Stimulated activated CD8-positive, alpha-beta memory T cell treated with anti-CD3 and anti-CD28 coated beads, Interleukin-12 subunit alpha, Interleukin-12 subunit beta, amount 100 ng/mL, for 24 hours (primary cell): ENCODE measurements at regions not wholly inside any gene's neighbourhood (a gene's known extent, or its start where the extent isn't known, plus 50 kb on each side); places are given as distances from the start of the nearest gene placed in this dataset.
A peak's percentile ranks its signal among the peaks of the same experiment; 100 is the strongest.

Source experiments
- DNase-seq: peaks from one replicate; pipeline ENCODE4 v3.0.0-alpha.2; 2020; ENCODE audit errors: extremely low read depth

DNA sequence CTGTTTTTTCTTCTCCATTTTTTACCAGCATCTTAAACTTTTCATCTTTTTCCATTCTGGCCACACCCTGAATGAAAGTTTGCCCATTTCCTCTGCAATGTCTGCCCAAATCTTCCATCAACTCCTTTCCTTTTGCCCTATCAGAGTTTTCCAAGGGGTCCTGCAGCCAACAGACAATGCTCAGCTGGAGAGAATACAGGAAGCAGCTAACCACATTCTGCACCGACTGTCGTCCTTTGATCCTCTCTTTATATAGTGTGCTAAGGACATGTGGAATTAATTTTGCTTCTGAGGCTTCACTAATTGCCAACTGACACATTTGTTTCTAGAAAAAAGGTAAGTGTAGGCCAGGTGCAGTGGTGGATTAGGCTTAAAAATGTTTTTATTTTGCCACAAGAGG lies 50.5 kb upstream of the DLX2 start:
- DNase-seq = no peak

DNA sequence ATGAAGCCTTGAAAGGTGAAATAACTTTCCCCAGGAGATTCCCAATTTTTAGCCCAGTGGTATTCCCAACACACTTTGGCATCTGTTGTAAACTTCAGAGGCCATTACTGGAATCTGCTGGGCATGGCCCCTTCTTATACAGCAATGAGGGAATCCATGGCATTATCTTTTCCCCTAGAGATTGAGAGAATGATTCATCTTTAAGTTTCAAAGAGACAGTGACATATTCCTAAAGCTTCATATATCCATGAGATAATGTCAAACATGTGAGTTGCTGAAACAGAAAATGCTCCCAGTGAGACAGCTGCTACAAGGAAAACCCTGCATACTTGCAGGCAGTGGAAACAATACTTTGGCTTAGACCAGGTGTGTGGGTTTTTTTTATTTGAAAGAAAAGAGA lies 51.1 kb upstream of the DLX2 start:
- DNase-seq = no peak

DNA sequence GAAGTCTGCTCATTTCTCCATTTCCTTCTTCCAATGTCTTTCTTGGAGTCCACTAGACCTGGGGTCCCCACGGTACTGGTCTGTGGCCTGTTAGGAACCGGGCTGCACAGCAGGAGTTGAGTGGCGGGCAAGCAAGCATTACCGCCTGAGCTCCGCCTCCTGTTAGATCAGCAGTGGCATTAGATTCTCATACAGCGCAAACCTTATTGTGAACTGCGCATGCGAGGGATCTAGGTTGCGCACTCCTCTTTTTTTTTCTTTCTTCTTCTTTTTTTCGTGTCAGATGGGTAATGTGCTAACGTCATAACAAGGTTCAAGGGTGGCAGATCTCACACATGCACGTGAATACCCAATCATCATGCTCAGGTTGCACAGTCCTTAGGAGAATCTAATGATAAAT lies 53.1 kb upstream of the DLX2 start:
- DNase-seq = no peak

DNA sequence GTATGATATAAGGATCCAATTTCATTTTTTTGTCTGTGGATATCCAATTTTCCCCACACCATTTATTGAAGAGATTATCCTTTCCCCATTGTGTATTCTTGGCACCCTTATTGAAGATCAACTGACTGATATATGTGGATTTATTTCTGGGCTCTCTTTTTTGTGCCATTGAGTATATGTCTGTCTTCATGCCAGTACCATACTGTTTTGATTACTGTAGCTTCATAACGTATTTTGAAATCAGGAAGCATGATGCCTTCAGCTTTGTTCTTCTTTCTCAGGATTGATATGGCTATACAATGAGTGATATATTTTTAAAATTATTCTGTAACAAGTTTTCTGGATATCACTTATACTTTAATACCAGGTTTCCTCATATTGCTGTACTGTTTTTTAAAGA lies 58.1 kb upstream of the DLX2 start:
- DNase-seq = no peak

DNA sequence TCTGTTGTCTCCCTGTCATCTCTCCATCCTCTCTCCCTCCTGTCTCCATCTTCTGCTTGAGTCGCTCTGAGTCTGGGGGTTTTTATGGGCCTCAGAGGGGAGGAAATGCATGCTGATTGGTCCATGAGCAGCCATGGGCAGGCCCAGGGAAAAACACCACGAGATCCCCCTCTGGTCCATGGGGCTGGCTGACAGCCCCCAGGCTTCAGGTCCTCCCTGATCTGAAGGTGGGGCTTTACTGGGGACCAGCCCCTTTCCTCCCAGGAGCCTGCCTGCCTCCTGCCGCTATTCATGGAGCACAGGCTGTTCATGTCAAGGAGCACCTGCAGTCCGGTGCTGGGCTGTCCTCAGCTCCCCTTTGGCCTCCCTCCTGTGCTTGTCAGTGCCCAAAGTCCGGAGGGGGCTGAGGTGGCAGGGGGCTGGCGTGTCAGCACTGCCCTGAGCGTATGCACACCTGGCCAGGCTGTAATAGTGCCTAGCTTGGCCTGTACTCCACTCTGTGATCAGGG lies 59.6 kb upstream of the DLX2 start:
- no peak for DNase-seq

DNA sequence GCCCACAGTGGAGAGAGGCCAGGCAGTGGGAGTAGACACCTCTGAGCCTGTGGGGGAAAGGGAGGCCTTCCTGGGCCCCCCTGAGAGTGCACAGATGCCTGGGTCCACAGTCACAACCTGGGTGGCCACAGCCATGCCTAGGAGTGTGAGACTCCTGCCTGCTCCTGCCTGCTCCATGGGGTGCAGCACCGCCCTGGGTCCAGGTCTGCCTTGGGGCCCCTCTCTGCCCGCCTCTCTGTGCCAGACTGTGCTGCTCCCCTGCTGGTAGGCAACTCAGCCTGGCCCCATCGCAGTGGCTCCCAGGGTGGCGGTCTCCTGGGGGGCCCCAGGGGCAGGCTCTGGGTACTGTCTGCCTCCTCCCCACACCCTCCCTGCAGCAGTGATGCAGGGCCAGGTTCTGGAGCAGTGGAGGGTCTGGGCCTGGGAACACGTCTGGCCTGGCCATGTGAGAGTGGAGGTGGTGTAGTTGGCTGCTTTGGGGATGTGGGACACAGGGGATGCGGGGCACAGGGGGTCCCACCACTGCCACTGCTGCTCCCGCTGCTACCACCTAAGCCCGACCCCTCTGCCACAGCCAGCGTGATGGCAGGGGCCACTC lies 60.1 kb upstream of the DLX2 start:
- DNase-seq = no peak

DNA sequence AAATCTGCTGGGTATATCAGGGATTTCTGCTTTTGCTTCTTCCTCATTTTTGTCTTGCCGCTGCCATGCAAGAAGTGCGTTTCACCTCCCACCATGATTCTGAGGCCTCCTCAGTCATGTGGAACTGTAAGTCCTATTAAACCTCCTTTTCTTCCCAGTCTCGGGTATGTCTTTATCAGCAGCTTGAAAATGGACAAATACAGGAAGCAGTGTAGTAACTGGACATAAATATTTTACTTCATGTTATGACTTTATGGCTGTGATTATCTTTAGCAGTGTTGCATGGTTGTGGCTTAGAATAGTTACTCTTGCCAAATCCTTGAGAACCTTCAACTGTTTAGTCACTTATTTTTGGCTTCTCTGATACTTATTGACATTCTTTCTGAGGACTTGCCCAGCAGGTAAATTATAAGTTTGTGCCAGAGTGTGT lies 66.2 kb upstream of the DLX2 start:
- DNase-seq = no peak

DNA sequence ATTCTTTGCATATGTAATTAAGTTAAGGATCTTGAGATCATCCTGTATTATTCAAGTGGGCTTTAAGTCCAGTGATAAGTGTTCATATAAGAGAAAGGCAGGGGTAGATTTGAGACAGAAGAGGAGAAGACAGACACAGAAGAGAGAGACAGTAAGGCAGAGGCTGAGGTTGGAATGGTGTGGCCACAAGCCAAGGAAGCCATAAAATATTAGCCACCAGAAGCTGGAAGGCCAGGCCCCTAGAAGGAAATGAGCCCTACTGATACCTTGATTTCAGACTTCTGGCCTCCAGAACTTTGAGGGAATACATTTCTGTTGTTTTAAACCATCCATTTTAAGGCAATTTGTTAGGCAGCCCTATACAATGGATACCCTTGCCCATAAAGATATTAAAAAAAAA lies 66.9 kb upstream of the DLX2 start:
- DNase-seq = no peak

DNA sequence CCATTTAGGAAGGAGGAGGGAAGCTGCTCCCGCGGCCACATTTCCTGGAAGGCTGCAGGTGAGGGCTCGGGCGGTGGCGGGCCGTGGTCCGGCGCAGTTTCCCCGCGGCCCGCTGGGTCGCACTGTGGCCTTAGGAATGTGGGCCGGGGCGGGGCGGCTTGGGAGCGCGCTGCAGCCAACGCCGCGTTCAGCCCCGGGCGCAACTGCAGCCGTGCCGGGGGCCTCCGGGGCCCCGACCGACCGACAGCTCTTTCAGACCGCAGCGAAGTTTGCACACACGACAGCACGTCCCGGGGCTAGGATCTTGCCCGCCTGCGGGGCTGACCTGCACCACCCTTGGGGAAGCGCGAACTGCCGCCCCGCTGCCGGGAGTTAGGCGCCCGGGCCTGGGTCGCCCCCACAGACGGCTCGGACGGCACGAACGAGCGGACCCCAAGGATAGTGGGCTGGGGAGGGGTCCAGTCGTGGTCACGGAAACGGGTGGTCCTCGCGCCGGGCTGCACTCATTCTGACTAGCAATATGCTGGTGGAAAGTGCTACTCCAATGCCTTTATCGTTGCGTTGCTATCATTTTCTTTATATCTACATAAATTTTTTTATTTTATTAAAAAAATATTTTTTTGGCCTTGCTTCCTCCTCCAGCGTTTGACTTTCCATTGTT lies 69.9 kb upstream of the DLX2 start:
- DNase-seq = peak; percentile 24

DNA sequence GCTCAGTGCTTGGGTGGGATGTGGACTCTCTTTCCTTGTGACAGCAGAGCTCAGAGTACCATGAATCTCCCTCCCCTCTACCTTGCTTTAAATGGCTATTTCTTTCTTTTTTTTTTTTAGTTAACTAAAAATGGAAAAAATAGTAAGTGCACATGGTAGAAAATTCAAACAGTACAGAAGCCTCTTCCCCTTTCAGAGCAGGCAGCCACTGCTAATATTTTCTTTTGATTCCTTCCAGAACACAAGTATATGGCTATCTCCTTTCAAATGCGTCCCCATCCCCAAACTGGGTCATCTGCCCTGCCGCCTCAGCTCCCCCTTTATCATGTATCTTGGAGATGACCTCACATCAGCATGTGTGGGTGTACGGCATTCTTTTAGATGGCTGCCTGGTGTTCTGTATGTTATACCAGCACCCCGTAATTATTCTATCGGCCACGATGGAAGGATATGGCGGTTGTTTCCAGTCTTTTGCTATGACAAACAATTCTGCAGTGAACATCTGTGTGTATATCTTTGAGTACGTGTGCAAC lies 70.5 kb upstream of the DLX2 start:
- DNase-seq = no peak

DNA sequence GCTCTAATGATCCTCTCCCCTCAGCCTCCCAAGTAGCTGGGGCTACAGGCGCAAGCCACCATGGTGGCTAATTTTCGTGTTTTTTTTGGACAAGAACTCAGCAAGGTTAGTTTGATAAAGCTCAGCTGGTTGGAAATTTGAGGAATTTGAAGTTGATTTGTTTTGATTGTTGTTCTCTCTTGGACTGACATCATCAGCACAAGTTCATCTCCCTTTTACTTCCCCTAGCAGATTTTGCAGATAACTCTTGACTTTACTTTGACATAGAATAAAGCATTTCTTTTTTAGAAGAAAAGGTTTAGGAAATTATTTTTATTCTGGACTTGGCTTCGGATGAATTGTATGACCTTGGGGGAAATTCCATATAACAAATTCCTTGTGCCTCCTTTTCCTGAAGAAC lies 74.9 kb upstream of the DLX2 start:
- no peak for DNase-seq

DNA sequence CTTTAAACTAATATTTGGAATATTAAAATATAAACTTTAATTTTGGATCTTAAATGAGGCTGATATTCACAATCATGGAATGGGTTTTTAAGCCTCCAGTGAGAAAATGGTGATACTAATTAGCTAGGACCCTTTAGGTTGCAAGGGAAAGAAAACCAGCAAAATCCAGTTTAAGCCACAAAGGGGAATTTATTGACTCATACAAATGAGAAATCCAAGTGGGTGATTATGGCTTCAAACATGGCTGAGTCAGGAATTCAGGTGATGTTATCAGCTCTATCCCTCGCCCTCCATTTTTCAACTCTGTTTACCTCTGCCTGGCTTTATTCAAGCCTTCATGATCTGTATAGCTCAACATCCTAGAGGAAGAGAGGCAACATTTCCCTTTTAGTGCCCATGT lies 75.3 kb upstream of the DLX2 start:
- DNase-seq = no peak

DNA sequence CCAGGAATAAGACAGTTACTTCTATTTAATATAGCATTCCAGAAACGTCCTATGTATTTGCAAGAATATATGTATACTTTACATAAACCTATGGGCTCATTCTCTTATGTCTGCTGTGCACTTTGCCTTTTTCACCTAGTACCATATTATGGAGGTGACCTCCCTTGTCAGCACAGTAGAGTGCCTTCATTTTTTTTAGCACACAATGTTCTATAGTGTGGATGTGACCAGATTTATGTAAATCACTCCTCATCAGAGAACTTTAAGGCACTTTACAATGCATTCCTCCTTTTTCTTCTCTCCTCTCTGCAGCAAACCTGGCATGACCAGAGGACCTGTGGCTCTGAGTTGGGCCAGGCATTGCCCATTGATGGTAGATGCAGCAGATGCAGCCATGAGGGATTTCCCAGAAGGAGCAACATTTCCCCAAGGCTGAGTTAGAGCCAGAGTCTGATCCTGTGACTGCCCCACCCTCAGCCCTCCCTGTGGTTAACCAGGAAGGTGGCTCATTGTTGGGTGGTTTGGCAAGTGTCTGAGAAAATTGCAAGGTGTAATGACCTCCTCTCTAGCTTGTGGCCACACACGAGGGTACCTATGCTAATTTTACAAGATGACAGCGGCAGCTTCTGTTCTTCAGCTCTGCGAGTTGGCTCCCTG lies 76.5 kb upstream of the DLX2 start:
- no peak for DNase-seq

DNA sequence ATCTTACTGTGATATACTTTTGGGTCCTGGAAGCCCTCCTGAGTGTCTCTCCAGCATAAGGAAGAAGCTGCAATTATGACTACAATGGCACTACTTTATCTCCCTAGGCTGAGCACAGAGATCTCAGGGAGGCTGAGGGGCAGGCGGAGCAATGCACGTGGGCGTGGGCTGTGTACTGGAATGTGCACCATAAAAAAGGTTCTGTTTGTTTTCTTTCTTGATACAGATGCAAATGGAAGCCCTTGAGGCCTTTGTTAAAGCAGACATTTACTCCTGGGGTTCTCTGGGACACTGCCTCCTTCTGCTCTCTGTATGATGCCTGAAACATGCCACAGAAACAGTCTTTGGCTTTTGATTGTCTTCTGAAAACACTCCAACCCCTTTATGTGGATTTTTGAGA lies 79.1 kb upstream of the DLX2 start:
- DNase-seq = no peak

DNA sequence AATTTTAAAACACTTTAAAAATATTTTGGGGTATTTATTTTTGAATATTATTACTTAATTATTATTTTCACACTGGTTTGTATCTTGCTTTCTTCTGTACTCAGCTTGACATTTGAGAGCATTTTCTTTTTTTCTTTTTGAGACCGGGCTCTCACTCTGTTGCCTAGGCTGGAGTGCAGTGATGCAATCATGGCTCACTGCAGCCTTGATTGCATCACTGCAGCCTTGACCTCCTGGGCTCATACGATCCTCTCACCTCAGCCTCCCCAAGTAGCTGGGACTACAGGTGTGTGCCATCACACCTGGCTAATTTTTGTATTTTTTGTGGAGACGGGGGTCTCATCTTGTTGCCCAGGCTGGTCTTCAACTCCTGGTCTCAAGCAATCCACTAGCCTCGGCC lies 79.9 kb upstream of the DLX2 start:
- DNase-seq = no peak

DNA sequence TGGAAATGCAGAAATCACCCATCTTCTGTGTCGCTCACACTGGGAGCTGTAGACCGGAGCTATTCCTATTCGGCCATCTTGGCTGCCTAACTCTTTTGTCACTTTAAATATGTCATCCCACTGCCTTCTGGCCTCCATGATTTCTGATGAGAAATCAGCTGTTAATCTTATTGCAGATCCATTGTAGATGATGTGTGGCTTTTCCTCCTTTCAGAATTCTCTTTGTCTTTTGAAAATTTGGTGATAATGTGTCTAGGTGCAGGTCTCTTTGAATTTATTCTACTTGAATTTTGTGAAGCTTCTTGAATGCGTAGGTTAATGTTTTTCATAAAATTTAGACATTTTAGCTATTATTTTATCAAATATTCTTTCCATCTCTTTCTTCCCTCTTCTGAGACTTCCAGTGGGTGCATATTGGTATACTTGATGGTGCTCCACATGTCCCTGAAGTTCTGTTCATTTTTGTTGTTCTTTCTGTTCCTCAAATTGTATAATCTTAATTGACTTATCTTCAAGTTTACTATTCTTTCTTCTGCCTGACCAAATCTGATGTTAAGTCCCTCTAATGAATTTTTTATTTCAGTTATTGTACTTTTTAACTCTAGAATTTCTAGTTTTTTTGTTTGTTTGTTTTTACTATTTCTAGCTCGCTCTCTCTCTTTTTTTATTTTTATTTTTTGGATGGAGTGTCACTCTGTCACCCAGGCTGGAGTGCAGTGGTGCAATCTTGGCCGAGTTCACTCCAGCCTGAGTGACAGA lies 90.8 kb upstream of the DLX2 start:
- DNase-seq = no peak

DNA sequence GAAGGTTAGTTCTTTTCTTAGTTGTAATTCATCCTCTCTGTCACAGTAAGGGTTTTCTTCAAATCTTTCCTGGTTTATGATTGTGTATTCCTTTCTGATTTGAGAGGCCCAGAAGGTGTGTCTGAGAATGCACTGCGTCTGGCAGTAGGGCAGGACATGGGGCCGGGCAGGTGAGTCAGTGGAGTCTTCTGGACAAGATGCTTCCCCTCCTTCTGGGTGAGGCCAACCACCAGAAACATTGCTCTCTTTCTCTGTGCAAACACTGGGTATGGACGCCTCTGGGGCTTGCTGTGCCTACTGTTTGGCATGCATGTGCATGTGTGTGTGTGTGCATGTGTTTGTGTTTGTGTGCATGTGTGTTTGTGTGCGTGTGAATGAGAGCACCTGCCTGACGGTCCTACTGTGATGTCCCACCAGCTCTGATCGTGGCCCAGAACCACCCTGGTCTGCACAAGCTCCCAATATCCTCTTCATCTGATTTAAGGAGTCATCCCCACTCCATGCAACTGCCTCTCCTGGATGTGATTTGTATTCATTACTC lies 93.2 kb upstream of the DLX2 start:
- DNase-seq = no peak

DNA sequence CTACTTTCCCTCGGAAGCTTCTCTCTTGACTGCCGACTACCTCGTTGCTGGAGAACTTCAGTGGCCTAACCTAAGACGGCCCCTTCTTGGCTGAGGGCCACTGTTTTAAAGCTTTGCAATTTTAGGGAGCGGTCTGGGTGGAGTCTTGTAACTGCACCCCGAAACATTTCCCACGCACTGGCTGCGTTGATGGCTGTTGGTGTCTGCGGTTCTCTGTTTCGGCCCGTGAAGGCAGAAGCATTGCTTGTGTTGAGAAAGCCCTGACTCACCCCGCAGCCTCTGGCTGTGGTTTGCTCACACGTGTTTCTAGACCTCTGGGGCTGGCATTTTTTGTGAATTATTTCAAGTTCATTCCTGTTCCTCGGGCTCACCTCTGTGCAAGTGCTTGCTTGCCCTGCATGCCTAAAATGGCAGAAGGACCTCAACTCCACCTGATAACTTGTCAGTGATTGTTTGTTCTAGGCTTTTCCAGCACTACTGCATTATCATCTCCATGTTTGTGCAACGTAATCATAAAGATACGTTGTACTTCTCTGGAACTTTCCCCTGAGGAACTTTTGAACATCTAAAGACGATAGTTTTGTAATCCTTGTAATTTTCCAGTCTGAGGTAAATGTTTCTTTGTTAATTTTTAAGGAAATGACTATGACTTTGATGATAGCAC lies 94.2 kb upstream of the DLX2 start:
- no peak for DNase-seq

DNA sequence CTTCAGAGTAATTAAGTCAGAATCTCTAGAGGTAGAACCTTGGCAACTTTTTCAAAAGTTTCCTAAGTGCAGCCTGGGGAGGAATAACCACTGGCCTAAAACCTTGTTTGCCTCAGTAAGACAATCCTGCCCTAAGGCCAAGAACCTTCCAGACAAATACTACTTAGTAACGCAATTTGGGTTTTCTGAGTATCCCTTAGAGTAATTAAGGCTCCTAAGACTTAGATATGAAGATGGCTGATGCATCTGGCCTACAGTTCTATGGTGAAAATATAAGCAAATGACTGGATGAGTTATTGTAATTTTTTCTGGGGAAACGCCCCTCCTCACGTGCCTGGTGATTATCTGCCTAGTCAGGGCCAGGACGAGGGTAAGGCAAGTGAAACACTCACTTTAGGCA lies 95.7 kb upstream of the DLX2 start:
- DNase-seq = no peak

DNA sequence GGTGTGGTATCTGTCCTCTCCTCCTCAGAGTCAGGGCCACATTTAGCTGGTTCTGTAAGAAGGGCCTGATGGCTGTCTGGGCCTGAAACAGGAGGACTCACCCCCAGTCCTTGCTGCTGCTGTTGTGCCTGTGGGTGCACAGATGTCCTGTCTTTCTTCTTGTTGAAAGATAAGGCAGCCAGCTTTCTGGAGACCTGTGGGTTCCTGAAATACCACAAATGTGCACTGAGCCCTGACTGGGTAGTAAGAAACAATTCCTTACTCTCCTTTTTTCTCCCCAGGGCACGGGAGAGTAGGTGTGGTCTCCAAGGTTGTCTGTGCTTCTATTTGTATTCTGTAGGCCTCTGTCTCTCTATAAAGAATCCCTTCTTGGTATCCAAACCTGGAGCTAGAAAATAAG lies 96.2 kb upstream of the DLX2 start:
- DNase-seq = no peak

DNA sequence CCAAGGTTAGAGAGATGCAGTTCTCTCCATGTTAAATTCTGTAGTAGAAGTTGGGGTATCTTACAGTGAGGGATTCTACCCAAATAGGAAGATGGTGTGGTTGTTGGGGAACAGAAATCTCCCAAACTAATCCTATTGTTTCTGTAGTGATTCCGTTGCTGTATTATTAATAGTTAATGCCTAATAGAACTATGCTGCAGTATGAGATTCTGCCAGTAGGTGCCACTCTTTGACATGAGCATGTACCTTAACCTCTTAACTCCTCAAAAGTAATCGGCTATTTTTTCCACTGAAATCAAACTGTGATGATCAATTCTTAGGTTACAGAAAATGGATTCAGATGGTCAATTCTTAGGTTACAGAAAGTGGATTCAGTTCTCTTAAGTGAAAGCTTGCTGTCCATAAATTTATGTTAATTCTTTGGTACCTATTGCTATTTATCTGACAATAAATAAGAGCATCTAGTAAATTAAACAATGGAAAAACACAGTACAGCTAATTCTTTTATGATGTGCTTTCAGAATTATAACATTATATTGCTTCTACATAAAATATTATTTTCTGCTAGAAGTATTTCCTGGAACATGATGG lies 97.9 kb upstream of the DLX2 start:
- DNase-seq = no peak
